Right lobe of liver (tissue), 4 donors: ENCODE measurements at regions not wholly inside any gene's neighbourhood (a gene's known extent, or its start where the extent isn't known, plus 50 kb on each side); places are given as distances from the start of the nearest gene placed in this dataset.

Experiments
- POLR2A ChIP-seq: fragments of 450-650 bp; IDR thresholded peaks from one replicate; pipeline ENCODE4 v1.6.1; 2017; ENCODE audit warnings: antibody characterized with exemption, mild to moderate bottlenecking
- TF ChIP-seq, protein P1 (sequence below), 4 donors: fragments of 200-600 bp in 3 of 4; fragments of 450-650 bp in 1 of 4; IDR thresholded peaks; one replicate each; pipeline versions ENCODE4 v1.5.1 to v1.8.0; 2016 to 2022; ENCODE audit warnings: antibody characterized with exemption in 4 of 4, mild to moderate bottlenecking in 2 of 4
- donor health status: DM: no; HTN: no; CAD: no.
- donor health status: DM: no; HTN: no; CAD: no.
- donor health status: DM: no; HTN: yes; CAD: no.

DNA sequence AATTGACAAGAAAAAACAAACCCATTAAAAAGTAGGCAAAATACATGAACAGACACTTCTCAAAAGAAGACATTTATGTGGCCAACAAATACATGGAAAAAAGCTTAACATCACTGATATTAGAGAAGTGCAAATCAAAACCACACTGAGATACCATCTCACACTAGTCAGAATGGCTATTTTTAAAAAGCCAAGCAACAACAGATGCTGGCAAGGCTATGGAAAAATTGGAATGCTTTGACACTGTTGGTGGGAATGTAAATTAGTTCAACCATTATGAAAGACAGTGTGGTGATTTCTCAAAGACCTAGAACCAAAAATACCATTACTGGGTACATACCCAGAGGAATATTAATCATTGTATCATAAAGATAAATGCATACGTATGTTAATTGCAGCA is 641.1 kb upstream of the B3GALT2 start:
- TF ChIP-seq, protein P1, sequence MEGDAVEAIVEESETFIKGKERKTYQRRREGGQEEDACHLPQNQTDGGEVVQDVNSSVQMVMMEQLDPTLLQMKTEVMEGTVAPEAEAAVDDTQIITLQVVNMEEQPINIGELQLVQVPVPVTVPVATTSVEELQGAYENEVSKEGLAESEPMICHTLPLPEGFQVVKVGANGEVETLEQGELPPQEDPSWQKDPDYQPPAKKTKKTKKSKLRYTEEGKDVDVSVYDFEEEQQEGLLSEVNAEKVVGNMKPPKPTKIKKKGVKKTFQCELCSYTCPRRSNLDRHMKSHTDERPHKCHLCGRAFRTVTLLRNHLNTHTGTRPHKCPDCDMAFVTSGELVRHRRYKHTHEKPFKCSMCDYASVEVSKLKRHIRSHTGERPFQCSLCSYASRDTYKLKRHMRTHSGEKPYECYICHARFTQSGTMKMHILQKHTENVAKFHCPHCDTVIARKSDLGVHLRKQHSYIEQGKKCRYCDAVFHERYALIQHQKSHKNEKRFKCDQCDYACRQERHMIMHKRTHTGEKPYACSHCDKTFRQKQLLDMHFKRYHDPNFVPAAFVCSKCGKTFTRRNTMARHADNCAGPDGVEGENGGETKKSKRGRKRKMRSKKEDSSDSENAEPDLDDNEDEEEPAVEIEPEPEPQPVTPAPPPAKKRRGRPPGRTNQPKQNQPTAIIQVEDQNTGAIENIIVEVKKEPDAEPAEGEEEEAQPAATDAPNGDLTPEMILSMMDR (IDR thresholded peaks at IDR 0.05), result no peak
- TF ChIP-seq POLR2A, result no peak
